Rectal smooth muscle tissue (tissue), 1 donor: ENCODE measurements at regions not wholly inside any gene's neighbourhood (a gene's known extent, or its start where the extent isn't known, plus 50 kb on each side); places are given as distances from the start of the nearest gene placed in this dataset.
"Not testable (repeated sequence)": the region's sequence is repeated elsewhere in the genome, so short reads cannot be mapped to it uniquely, and the experiment has no call there.

Experiments
- H3K27ac ChIP-seq: one replicate; pipeline ENCODE4 v1.7.0; 2013; ENCODE audit warnings: low read depth, low read length, inconsistent platforms
- H3K27me3 ChIP-seq: one replicate; pipeline ENCODE4 v1.7.0; 2013; ENCODE audit warnings: low read length; ENCODE audit not compliant: control insufficient read depth, insufficient read depth
- H3K36me3 ChIP-seq: one replicate; pipeline ENCODE4 v1.7.0; 2013; ENCODE audit warnings: low read length; ENCODE audit not compliant: control insufficient read depth, insufficient read depth
- H3K4me1 ChIP-seq: one replicate; pipeline ENCODE4 v1.7.0; 2013; ENCODE audit warnings: low read length; ENCODE audit not compliant: control insufficient read depth, insufficient read depth
- H3K4me3 ChIP-seq: one replicate; pipeline ENCODE4 v1.7.0; 2013; ENCODE audit warnings: low read length
- H3K9ac ChIP-seq: one replicate; pipeline ENCODE4 v1.7.0; 2013; ENCODE audit warnings: low read length

DNA sequence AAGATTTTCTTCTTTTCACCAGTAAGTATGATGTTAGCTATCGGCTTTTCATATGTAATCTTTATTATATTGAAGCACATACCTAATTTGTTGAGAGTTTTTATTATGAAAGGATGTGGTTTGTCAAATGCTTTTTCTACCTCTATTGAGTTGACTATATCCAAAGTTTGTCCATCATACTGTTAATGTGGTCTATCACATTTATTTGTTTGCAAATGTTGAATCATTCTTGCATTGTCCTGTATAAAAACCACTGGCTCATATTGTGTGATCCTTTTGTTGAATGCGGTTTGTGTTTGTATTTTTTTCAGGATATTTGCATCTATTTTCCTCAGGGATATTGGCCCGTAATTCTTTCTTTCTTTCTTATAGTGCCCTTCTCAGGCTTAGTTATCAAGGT lies 675.5 kb downstream of the NUP35 start:
- Histone ChIP-seq H3K27me3 (no peaks in the 10 kb centered on the region), H3K4me3 (no peak overlapping the region), H3K36me3 (no peaks in the 10 kb centered on the region), H3K9ac (no peak overlapping the region), H3K4me1 (no peaks in the 10 kb centered on the region), H3K27ac (no peak overlapping the region)

DNA sequence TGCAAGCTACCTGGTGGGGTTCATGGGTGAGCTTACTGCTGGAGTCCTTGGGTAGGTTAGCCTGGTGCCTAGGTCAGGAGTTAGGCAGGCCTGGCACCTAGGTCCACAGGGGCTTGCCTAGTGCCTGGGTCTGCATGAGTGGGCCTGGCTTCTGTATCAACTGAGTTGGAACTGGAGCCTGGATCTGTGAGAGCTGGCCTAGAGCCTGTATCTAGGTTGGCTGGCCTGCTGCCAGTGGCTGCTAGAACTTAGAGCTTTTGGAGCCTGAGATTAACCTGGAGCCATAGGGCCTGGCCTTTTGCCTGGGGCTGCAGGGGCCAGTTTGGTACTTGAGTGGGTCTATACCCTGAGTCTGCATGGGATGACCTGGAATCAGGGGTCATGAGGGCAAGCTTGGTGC lies 679.4 kb downstream of the NUP35 start:
- Histone ChIP-seq H3K4me3 (no peak overlapping the region), H3K36me3 (no peaks in the 10 kb centered on the region), H3K27ac (no peak overlapping the region), H3K27me3 (no peaks in the 10 kb centered on the region), H3K9ac (no peak overlapping the region), H3K4me1 (no peaks in the 10 kb centered on the region)

DNA sequence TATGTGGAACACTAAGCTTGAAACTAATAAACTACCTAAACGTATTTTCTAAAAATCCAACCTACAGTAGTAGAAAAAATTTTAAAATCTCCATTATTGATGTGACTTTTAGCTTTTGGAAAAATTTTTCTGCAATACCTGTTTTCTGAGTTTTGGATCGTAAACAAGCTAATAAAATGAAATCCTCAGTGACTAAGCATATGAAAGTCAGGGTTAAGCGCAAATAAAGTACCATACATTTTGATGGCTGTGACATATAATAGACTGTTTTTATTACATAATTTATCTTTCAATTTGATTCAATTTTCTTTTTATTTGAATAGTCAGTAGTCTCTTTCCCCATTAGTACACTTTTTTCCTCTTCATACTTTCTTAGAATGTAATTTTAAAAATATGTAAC lies 683.6 kb downstream of the NUP35 start:
- no peaks in the 10 kb centered on the region for H3K36me3 ChIP-seq
- no peak overlapping the region for H3K27ac ChIP-seq
- H3K4me1 ChIP-seq = no peaks in the 10 kb centered on the region
- H3K9ac ChIP-seq = no peak overlapping the region
- no peak overlapping the region for H3K4me3 ChIP-seq
- no peaks in the 10 kb centered on the region for H3K27me3 ChIP-seq

DNA sequence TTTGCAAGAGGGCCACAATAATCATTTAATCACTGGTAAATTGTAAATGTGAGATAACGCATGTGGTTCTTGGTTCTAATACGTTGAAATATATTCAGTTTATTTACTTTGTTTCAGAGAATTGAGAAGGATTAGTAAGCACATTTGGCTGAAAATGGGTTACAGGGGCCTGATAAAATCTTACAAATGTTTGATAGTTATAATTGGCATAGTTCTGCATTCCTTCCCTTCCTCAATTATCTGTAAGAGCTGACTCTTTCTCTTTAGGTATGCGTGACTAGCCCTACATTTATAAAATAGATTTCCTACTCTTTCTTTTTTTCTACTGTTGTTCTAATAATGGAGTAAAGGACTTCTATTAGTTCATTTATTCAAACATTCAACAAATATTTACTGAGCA lies 685.2 kb downstream of the NUP35 start:
- no peak overlapping the region for H3K9ac ChIP-seq
- no peak overlapping the region for H3K27ac ChIP-seq
- no peak overlapping the region for H3K4me3 ChIP-seq

DNA sequence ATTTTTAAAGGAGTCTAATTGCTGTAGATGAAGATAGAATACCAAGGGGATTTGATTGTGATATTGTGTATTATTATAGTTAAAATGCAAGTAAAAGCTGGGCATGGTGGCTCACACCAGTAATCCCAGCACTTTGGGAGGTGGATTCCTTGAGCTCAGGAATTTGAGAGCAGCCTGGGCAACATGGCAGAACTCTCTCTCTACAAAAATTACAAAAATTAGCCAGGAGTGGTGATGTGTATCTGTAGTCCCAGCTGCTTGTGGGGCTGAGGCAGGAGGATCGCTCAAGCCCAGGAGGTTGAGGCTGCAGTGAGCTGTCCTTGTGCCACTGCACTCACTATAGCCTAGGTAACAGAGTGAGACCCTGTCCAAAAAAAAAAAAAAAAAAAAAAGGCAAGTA lies 687.0 kb downstream of the NUP35 start:
- Histone ChIP-seq H3K36me3 (no peaks in the 10 kb centered on the region), H3K27ac (no peak overlapping the region), H3K4me3 (no peak overlapping the region), H3K9ac (no peak overlapping the region), H3K4me1 (no peaks in the 10 kb centered on the region), H3K27me3 (no peaks in the 10 kb centered on the region)

More for the DNA sequence above, 685.2 kb downstream of the NUP35 start:
- H3K36me3 ChIP-seq = no peaks in the 10 kb centered on the region
- H3K27me3 ChIP-seq = no peaks in the 10 kb centered on the region
- no peaks in the 10 kb centered on the region for H3K4me1 ChIP-seq

DNA sequence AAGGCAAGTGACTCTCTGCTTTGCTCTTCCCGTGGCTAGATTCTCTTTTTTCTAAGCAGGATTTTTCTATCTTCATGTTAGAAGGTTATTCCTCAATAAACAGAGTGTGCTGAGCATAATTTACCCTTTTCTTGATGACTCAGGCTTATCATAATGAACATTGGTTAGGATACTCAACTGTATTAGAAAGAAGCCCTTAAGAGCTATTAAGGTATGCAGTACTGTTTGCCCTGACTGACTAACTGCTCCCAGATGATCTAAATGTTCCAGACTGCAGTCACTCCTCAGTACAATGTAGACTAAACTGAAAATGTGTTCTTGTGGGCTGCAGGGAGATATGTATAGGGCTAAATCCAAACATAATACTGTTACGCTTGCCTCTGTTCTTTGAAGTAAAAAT lies 687.8 kb downstream of the NUP35 start:
- Histone ChIP-seq H3K27ac (no peak overlapping the region), H3K9ac (no peak overlapping the region), H3K4me3 (no peak overlapping the region), H3K36me3 (no peaks in the 10 kb centered on the region), H3K4me1 (no peaks in the 10 kb centered on the region), H3K27me3 (no peaks in the 10 kb centered on the region)

DNA sequence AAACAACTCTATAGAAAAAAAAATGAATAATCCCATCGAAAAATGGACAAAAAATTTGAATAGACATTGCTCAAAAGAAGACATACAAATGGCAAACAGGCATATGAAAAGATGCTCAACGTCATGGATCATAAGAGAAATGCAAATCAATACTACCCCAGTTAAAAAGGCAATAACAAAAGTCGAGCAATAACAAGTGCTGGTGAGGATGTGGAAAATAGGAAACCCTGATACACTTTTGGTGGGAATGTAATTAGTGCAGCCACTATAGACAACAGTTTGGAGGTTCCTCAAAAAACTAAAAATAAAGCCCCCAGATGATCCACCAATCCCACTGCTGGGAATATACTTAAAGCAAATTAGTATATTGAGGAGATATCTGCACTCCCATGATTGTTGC lies 701.5 kb downstream of the NUP35 start:
- Histone ChIP-seq H3K9ac (no peak overlapping the region), H3K4me1 (no peaks in the 10 kb centered on the region), H3K27me3 (no peaks in the 10 kb centered on the region), H3K4me3 (no peak overlapping the region), H3K36me3 (no peaks in the 10 kb centered on the region), H3K27ac (no peak overlapping the region)

DNA sequence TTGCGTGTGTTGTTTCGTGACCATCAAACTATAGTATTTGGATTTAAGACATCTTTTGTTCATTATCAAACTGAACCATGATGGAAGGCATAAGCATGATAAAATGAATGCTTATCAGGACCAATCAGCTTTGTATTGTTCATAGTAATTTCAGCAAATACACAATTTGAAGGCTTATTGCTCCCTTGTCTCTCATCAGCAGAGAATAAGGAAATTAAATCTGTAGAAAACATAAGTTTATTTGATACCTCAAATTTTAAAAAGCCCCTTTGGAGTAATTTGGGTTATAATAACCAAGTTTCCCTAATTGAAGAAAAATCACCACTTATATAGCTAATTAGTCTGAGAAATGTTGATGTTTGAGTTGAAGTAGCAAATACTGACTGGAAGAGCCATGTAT lies 705.7 kb downstream of the NUP35 start:
- H3K27ac ChIP-seq = no peak overlapping the region
- no peaks in the 10 kb centered on the region for H3K36me3 ChIP-seq
- no peaks in the 10 kb centered on the region for H3K27me3 ChIP-seq
- H3K4me3 ChIP-seq = no peak overlapping the region
- H3K9ac ChIP-seq = no peak overlapping the region
- no peaks in the 10 kb centered on the region for H3K4me1 ChIP-seq

DNA sequence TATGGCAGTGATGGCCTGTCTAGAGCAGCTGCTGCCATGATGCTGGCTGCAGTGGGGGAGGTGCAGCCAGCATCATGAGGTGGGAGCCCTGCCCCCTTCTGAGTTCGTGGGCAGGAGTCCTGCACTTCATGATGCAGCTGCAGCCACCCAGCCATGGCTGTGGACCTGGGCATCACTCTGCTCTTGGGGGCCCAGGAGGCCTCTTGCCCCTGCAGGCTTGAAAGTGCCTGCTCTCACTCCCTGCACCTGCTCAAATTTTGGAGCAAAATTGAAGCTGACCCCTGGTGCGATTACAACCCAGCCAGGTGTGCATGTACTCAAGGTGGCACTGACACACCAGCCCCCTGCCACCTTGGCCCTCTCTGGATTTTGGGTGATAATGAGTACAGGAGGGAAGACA lies 712.9 kb downstream of the NUP35 start:
- no peaks in the 10 kb centered on the region for H3K4me1 ChIP-seq
- H3K4me3 ChIP-seq = no peak overlapping the region
- H3K36me3 ChIP-seq = no peaks in the 10 kb centered on the region
- H3K27me3 ChIP-seq = no peaks in the 10 kb centered on the region
- no peak overlapping the region for H3K9ac ChIP-seq
- H3K27ac ChIP-seq = no peak overlapping the region

DNA sequence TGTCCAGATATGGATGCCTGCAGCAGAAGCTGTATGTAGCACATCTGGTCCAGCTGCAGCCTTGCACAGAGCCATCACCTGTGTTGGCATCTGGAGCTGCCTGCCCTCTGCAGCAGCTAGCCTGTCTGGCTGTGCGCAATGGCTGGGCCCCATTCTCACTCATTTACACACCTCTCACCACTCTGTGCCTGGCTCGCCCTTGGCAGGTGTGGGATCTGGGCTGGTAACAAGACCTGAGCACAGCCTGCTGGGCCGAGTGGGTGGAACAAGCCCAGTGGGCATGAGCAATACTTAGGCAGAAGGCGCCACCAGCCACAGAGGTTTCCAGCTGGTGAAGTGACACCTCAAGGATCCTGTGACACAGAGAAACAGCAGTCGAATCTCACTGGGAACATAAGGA lies 714.1 kb downstream of the NUP35 start:
- H3K4me1 ChIP-seq = no peaks in the 10 kb centered on the region
- H3K9ac ChIP-seq = no peak overlapping the region
- no peaks in the 10 kb centered on the region for H3K36me3 ChIP-seq
- H3K27me3 ChIP-seq = no peaks in the 10 kb centered on the region
- no peak overlapping the region for H3K4me3 ChIP-seq
- no peak overlapping the region for H3K27ac ChIP-seq

DNA sequence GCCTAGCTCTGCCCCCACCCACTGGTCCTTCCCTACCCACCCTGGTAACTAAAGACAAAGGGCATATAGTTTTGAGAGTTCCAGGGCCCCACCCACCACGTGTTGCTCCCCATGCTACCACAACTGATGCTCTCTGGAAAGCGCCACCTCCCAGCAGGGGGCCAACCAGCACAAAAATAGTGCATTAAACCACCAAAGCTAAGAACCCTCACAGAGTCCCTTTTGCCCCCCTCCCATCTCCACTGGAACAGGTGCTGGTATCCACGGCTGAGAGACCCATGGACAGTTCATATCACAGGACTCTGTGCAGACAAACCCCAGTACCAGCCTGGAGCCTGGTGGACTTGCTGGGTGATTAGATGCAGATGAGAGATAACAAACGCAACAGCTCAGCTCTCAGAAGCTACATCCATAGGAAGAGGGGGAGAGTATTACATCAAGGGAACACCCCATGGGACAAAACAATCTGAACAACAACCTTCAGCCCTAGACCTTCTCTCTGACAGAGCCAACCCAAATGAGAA lies 715.9 kb downstream of the NUP35 start:
- H3K4me3 ChIP-seq = no peak overlapping the region
- H3K4me1 ChIP-seq = no peaks in the 10 kb centered on the region
- no peaks in the 10 kb centered on the region for H3K27me3 ChIP-seq
- no peak overlapping the region for H3K9ac ChIP-seq
- H3K27ac ChIP-seq = no peak overlapping the region
- no peaks in the 10 kb centered on the region for H3K36me3 ChIP-seq

DNA sequence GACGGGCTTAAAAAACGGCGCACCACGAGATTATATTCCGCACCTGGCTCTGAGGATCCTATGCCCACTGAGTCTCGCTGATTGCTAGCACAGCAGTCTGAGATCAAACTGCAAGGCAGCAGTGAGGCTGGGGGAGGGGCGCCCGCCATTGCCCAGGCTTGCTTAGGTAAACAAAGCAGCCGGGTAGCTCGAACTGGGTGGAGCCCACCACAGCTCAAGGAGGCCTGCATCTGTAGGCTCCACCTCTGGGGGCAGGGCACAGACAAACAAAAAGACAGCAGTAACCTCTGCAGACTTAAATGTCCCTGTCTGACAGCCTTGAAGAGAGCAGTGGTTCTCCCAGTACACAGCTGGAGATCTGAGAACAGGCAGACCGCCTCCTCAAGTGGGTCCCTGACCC lies 725.6 kb downstream of the NUP35 start:
- not testable (repeated sequence) for H3K4me1 ChIP-seq, H3K4me3 ChIP-seq, H3K27ac ChIP-seq, H3K9ac ChIP-seq, H3K36me3 ChIP-seq, H3K27me3 ChIP-seq

DNA sequence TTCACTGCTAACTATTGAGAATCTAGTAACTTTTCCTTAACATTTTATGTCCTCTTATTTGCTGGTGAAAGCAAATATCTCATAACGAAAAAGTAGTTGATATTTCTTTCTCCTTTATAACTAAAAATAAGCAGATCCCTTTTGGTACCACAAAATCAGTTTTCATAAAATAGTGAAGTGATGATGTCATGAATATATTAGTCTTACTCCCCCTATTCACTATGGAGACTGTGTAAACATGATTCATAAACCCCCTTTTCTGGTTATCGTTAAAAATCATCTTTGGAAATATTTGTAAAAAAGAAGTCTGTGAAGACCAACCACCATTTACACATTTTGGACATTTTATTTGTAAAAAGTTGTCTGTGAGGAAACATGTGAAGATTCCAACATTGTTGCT lies 734.9 kb downstream of the NUP35 start:
- H3K27ac ChIP-seq = no peak overlapping the region
- no peaks in the 10 kb centered on the region for H3K36me3 ChIP-seq
- no peak overlapping the region for H3K4me3 ChIP-seq
- no peak overlapping the region for H3K9ac ChIP-seq
- H3K4me1 ChIP-seq = no peaks in the 10 kb centered on the region
- H3K27me3 ChIP-seq = no peaks in the 10 kb centered on the region
